Adrenal gland (tissue), 9 donors: ENCODE measurements at regions not wholly inside any gene's neighbourhood (a gene's known extent, or its start where the extent isn't known, plus 50 kb on each side); places are given as distances from the start of the nearest gene placed in this dataset.

Experiments used
- DNase-seq, 7 donors: peaks; one replicate each; pipeline ENCODE4 v3.0.0-alpha.2; 2019 to 2020
- H3K27ac ChIP-seq, 5 donors: fragments of 200-600 bp; sonication (generic) in 4 of 5; 1 replicate in 3 of 5; 2 replicates in 2 of 5; pipeline versions ENCODE4 v1.5.1 to v1.8.0; 2016 to 2020; ENCODE audit warnings: mild to moderate bottlenecking in 1 of 5
- H3K27me3 ChIP-seq: fragments of 200-600 bp; 2 replicates; pipeline ENCODE4 v1.8.0; 2021
- H3K36me3 ChIP-seq, 2 donors: fragments of 200-600 bp; replicated peaks in 1 of 2; 1 replicate in 1 of 2; 2 replicates in 1 of 2; pipeline versions ENCODE4 v1.5.1 to v1.8.0; 2018 to 2022
- H3K4me1 ChIP-seq, 2 donors: fragments of 200-600 bp; replicated peaks in 1 of 2; 1 replicate in 1 of 2; 2 replicates in 1 of 2; pipeline versions ENCODE4 v1.5.1 to v1.8.0; 2018 to 2021
- H3K4me3 ChIP-seq, 4 donors: fragments of 200-600 bp; sonication (generic) in 3 of 4; one replicate each; pipeline ENCODE4 v1.5.1; 2016 to 2018
- H3K9me3 ChIP-seq, 3 donors: fragments of 200-600 bp; sonication (generic) in 1 of 3; replicated peaks in 1 of 3; 1 replicate in 2 of 3; 2 replicates in 1 of 3; pipeline versions ENCODE4 v1.5.1 to v1.8.0; 2016 to 2021
- CTCF ChIP-seq, 6 experiments: fragments of 450-650 bp in 4 of 6; fragments of 200-600 bp in 2 of 6; sonication (generic) in 1 of 6; IDR thresholded peaks; 1 replicate in 5 of 6; 2 replicates in 1 of 6; pipeline versions ENCODE4 v1.5.1 to v1.8.0; 2016 to 2021; ENCODE audit warnings: antibody characterized with exemption in 6 of 6, mild to moderate bottlenecking in 2 of 6, moderate library complexity in 1 of 6
- POLR2A ChIP-seq, 2 donors: fragments of 450-650 bp; IDR thresholded peaks; one replicate each; pipeline ENCODE4 v1.6.1; 2017; ENCODE audit warnings: antibody characterized with exemption in 2 of 2, mild to moderate bottlenecking in 2 of 2, moderate library complexity in 1 of 2
- WGBS, 4 donors: extraction: QIAGEN DNeasy Blood & Tissue Kit in 2 of 4; methylation state at CpG; one replicate each; pipeline versions ENCODE4 v1.1.5 to v1.1.7; 2013 to 2017; 5-methylcytosine and 5-hydroxymethylcytosine counted together
- intact Hi-C, 2 donors: fragments of 100-400 bp; cut with DNase I; formaldehyde crosslinking; loops; one replicate each; pipeline versions ENCODE4 v1.14.1 to v1.15.0; 2022 to 2023
- donor health status: healthy with polysubstance abuse.
- donor health status: Bipolar disorder and iron deficiency.
- donor health status: DM: yes; HTN: yes; CAD: no.
- donor health status: DM: no; HTN: no; CAD: no.
- donor health status: DM: no; HTN: no; CAD: no.

DNA sequence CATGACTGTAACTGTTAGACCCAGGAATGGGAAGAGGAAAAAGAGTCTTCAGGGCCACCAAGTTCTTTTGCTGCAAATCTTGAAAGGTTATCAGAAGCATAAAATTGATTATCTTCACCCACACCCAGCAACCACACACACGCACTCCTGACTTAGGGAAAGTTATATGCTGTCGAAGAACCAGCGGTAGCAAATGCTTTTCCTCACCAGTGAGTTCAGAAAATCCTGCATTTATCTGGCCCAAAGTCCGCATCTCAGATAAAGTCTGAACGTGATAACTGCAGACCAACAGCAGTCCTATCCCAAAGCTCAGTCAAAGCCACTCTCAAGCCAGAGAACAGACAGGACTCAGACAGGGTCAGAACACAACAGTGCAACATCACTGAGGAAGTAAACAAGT lies 115.6 kb downstream of the IRS2 start:
- TF ChIP-seq POLR2A (IDR thresholded peaks at IDR 0.05) (no peak), CTCF (IDR thresholded peaks at IDR 0.05) (no peak)

DNA sequence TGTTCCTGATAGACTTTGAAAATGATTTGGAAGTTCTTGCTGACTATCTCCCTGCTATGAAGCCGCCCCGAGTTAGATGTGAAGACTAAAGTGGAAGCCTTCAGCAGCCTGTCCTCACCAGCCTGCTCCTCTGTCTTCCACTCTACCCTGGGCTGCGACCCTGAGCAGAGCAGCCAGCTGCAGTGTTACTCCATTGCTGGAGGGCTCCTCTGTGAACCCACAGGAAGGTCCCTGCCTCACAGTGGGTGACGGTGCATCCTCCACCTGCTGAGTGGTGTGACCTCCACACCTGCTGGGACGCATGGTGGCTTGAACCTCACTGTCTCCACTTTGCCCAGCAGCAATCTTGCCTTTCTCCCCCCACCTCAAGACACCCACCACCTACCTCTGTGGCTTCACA lies 116.4 kb downstream of the IRS2 start:
- DNase-seq, result no peak
- Histone ChIP-seq H3K4me3 (no peak overlapping the region), H3K9me3 (no peaks in the 10 kb centered on the region), H3K4me1 (no peaks in the 10 kb centered on the region), H3K27me3 (no peaks in the 10 kb centered on the region), H3K36me3 (no peaks in the 10 kb centered on the region), H3K27ac (no peak overlapping the region)
- no peak for TF ChIP-seq CTCF (IDR thresholded peaks at IDR 0.05)
- TF ChIP-seq POLR2A (IDR thresholded peaks at IDR 0.05), result no peak
- 78 to 92% (median 80%) methylated on average over 3 to 5 of the region's 5 CpGs for WGBS, 4 donors
- intact Hi-C loops, result no loop called here

More for the DNA sequence above, 115.6 kb downstream of the IRS2 start:
- Histone ChIP-seq H3K27me3 (no peaks in the 10 kb centered on the region), H3K9me3 (no peaks in the 10 kb centered on the region), H3K36me3 (no peaks in the 10 kb centered on the region), H3K4me1 (no peaks in the 10 kb centered on the region), H3K4me3 (no peak overlapping the region), H3K27ac (no peak overlapping the region)
- intact Hi-C loops, result no loop called here
- WGBS, 4 donors, result 87 to 94% (median 91%) methylated on average over 5 of the region's 5 CpGs
- no peak for DNase-seq

DNA sequence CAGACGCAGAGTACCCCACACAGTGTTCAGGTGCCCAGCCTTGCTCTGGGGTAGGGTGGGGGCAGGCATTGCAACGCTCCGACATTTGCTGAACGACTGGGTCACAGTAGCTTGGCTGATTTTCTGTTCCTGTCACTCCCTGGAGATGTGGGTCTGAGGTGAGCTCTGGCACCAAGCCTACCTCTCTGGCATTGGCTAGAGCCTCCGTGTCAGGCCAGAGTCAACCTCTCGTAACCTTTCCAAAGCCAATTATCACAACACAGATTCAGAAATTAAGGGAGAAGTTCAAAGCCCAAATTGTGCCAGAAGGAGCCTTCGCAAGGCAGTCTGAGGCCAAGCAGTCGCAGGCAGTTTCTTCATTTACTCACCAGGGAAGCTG lies 117.2 kb downstream of the IRS2 start:
- H3K4me1 ChIP-seq, result no peaks in the 10 kb centered on the region
- DNase-seq, result peak in 1 of 7 donors; percentile 66
- no peaks in the 10 kb centered on the region for H3K9me3 ChIP-seq
- 70 to 86% (median 77%) methylated on average over 8 of the region's 8 CpGs for WGBS, 4 donors
- intact Hi-C loops, result no loop called here
- H3K27me3 ChIP-seq, result no peaks in the 10 kb centered on the region
- no peaks in the 10 kb centered on the region for H3K36me3 ChIP-seq
- no peak for TF ChIP-seq CTCF (IDR thresholded peaks at IDR 0.05)
- no peak for TF ChIP-seq POLR2A (IDR thresholded peaks at IDR 0.05)
- H3K4me3 ChIP-seq, result no peak overlapping the region
- peak overlapping the region in 1 of 5 donors; percentile 39 for H3K27ac ChIP-seq

GRCh38 chr13:109668433-109669233 lies 117.8 kb downstream of the IRS2 start:
- no peak overlapping the region for H3K4me3 ChIP-seq
- peak overlapping the region in 1 of 5 donors; percentile 39 for H3K27ac ChIP-seq
- H3K9me3 ChIP-seq, result no peaks in the 10 kb centered on the region
- H3K4me1 ChIP-seq, result no peaks in the 10 kb centered on the region
- TF ChIP-seq CTCF (IDR thresholded peaks at IDR 0.05) (no peak), POLR2A (IDR thresholded peaks at IDR 0.05) (no peak)
- no peaks in the 10 kb centered on the region for H3K27me3 ChIP-seq
- DNase-seq, result no peak
- intact Hi-C loops, result no loop called here
- WGBS, 4 donors, result 85 to 97% (median 87%) methylated on average over 5 to 7 of the region's 7 CpGs
- H3K36me3 ChIP-seq, result no peaks in the 10 kb centered on the region
